ENCODE measurements at regions not wholly inside any gene's neighbourhood (a gene's known extent, or its start where the extent isn't known, plus 50 kb on each side); places are given as distances from the start of the nearest gene placed in this dataset.

- Histone ChIP-seq H3K4me1 (peaks cover 3% of the 10 kb centered on the region; the same call in 1 of the 3 replicates), H3K4me3 (no peak overlapping the region), H3K4me2 (no peak overlapping the region), H3K9me3 (peaks cover 5% of the 10 kb centered on the region; the same call in 1 of the 3 replicates), H3K27ac (no peak overlapping the region)
- CTCF ChIA-PET = no interaction called here
- ATAC-seq (no peak), DNase-seq (ENCODE audit: low read depth in 1 of 2, low spot score in 1 of 2) (no peak), FAIRE-seq (no peak)
- TF ChIP-seq EP300 (IDR thresholded peaks at IDR 0.05) = no peak
- TF ChIP-seq SMC3 (IDR thresholded peaks at IDR 0.05) = no peak
- no peak for TF ChIP-seq PHF8 (IDR thresholded peaks at IDR 0.05; ENCODE audit: borderline replicate concordance, low read depth)
- no peak for TF ChIP-seq RAD21 (conservative IDR thresholded peaks at IDR 0.05 in 1 of 2, IDR thresholded peaks at IDR 0.05 in 1 of 2)
- TF ChIP-seq CTCF (IDR thresholded peaks at IDR 0.05) = no peak
- no peak for TF ChIP-seq HEYL (CRISPR knock-in tag; IDR thresholded peaks at IDR 0.05)
- no peak for TF ChIP-seq KDM1A (IDR thresholded peaks at IDR 0.05; ENCODE audit: low read depth)
- no peak for TF ChIP-seq USF2 (IDR thresholded peaks at IDR 0.05)
- no peak for TF ChIP-seq HOXB5 (CRISPR knock-in tag; IDR thresholded peaks at IDR 0.05)
- no peak for TF ChIP-seq CHD2 (IDR thresholded peaks at IDR 0.05; ENCODE audit: low read length, partially characterized antibody)
- TF ChIP-seq ZC3H11A (IDR thresholded peaks at IDR 0.05) = no peak
- TF ChIP-seq E2F6 (IDR thresholded peaks at IDR 0.05; ENCODE audit: borderline replicate concordance, low read depth) = no peak
- no peak for TF ChIP-seq CEBPB (IDR thresholded peaks at IDR 0.05)
- POLR2A ChIA-PET = no interaction called here
- WGBS (ENCODE audit: missing lambda C conversion rate) = 6% methylated on average over 2 of the region's 2 CpGs
Observed at GRCh38 chr9:115386963-115387770, 269.2 kb upstream of the TNC start.

- ChIA-PET CTCF (interaction anchor here (0.6 to 1.4 kb wide), 3 partner anchors 13 to 24 kb away, joined by 3 to 5 read pairs (median 3); no protein-coding TSS in a partner anchor), POLR2A (no interaction called here)
- no peaks in the 10 kb centered on the region for H3K9me3 ChIP-seq
- DNase-seq (ENCODE audit: low read depth in 1 of 2, low spot score in 1 of 2) = no peak
- no peak for ATAC-seq
- H3K4me3 ChIP-seq = no peak overlapping the region
- TF ChIP-seq E2F6 (IDR thresholded peaks at IDR 0.05; ENCODE audit: borderline replicate concordance, low read depth) (no peak), ATOH8 (CRISPR knock-in tag; IDR thresholded peaks at IDR 0.05; ENCODE audit: low read depth) (no peak), CEBPB (IDR thresholded peaks at IDR 0.05) (no peak), CHD4 (IDR thresholded peaks at IDR 0.05; ENCODE audit: borderline replicate concordance) (no peak), TP53 (CRISPR knock-in tag; IDR thresholded peaks at IDR 0.05) (no peak), RNF2 (IDR thresholded peaks at IDR 0.05; ENCODE audit: borderline replicate concordance, low read depth) (no peak), EHMT2 (IDR thresholded peaks at IDR 0.05; ENCODE audit: low read depth) (no peak), NPAS2 (CRISPR knock-in tag; IDR thresholded peaks at IDR 0.05; ENCODE audit: borderline replicate concordance) (no peak), SMC3 (IDR thresholded peaks at IDR 0.05) (no peak), GATA3 (IDR thresholded peaks at IDR 0.05; ENCODE audit: borderline replicate concordance) (no peak), REST (IDR thresholded peaks at IDR 0.05) (no peak), RFX5 (IDR thresholded peaks at IDR 0.05) (no peak), POLR2A (IDR thresholded peaks at IDR 0.05; ENCODE audit: low read length) (no peak), FOXS1 (CRISPR knock-in tag; IDR thresholded peaks at IDR 0.05) (no peak), CHD2 (IDR thresholded peaks at IDR 0.05; ENCODE audit: low read length, partially characterized antibody) (no peak), FOSB (CRISPR knock-in tag; IDR thresholded peaks at IDR 0.05) (no peak)
- 80% methylated on average over 4 of the region's 4 CpGs for WGBS (ENCODE audit: missing lambda C conversion rate)
- H3K27ac ChIP-seq = no peak overlapping the region
- peaks cover 10% of the 10 kb centered on the region; the same call in 2 of the 3 replicates for H3K4me1 ChIP-seq
- no peak overlapping the region for H3K4me2 ChIP-seq
- no peak for FAIRE-seq
Observed at GRCh38 chr9:115391168-115391825, 273.3 kb upstream of the TNC start.
